Coronary artery (tissue), 2 donors: ENCODE measurements at regions not wholly inside any gene's neighbourhood (a gene's known extent, or its start where the extent isn't known, plus 50 kb on each side); places are given as distances from the start of the nearest gene placed in this dataset.

Source experiments
- DNase-seq: peaks from one replicate; pipeline ENCODE4 v3.0.0-alpha.2; 2017; ENCODE audit warnings: low spot score
- H3K27ac ChIP-seq, 2 donors: fragments of 200-600 bp; sonication (generic); one replicate each; pipeline ENCODE4 v1.5.1; 2016 to 2019
- H3K4me3 ChIP-seq: fragments of 200-600 bp; sonication (generic); 2 replicates; pipeline ENCODE4 v1.5.1; 2016; ENCODE audit warnings: mild to moderate bottlenecking, moderate library complexity
- CTCF ChIP-seq: fragments of 200-600 bp; sonication (generic); IDR thresholded peaks from one replicate; pipeline ENCODE4 v1.5.1; 2019; ENCODE audit warnings: antibody characterized with exemption

- Histone ChIP-seq H3K4me3 (no peak overlapping the region), H3K27ac (no peak overlapping the region)
- no peak for TF ChIP-seq CTCF
- no peak for DNase-seq
These were observed 294.8 kb downstream of the KCNRG start for GRCh38 chr13:50309882-50310594.

- H3K4me3 ChIP-seq: no peak overlapping the region
- TF ChIP-seq CTCF: no peak
- no peak overlapping the region for H3K27ac ChIP-seq
- no peak for DNase-seq
These were observed 295.5 kb downstream of the KCNRG start for GRCh38 chr13:50310734-50311133.

GRCh38 chr13:50318887-50319286, 303.6 kb downstream of the KCNRG start:
- DNase-seq: no peak
- H3K4me3 ChIP-seq: no peak overlapping the region
- H3K27ac ChIP-seq: no peak overlapping the region
- no peak for TF ChIP-seq CTCF

GRCh38 chr13:50319635-50320255, 304.5 kb downstream of the KCNRG start:
- Histone ChIP-seq H3K4me3 (no peak overlapping the region), H3K27ac (no peak overlapping the region)
- no peak for TF ChIP-seq CTCF
- no peak for DNase-seq

GRCh38 chr13:50320271-50320862, 305.1 kb downstream of the KCNRG start:
- DNase-seq: no peak
- no peak overlapping the region for H3K27ac ChIP-seq
- H3K4me3 ChIP-seq: no peak overlapping the region
- no peak for TF ChIP-seq CTCF

GRCh38 chr13:50322006-50322405, 306.8 kb downstream of the KCNRG start:
- DNase-seq: no peak
- Histone ChIP-seq H3K4me3 (no peak overlapping the region), H3K27ac (no peak overlapping the region)
- TF ChIP-seq CTCF: no peak
